Bronchial epithelial cell (primary cell): ENCODE measurements at regions not wholly inside any gene's neighbourhood (a gene's known extent, or its start where the extent isn't known, plus 50 kb on each side); places are given as distances from the start of the nearest gene placed in this dataset.

Experiments used
- DNase-seq: peaks from one replicate; pipeline ENCODE4 v3.0.0-alpha.2; 2010; ENCODE audit warnings: low read depth
- FAIRE-seq: peaks from 2 replicates; lab custom pipeline; 2011; peaks lifted over from hg19 to GRCh38; lab: Jason Lieb, UNC
- H3K27me3 ChIP-seq: 2 replicates; pipeline ENCODE4 v1.5.1; 2011; ENCODE audit warnings: low read length; ENCODE audit not compliant: control insufficient read depth, insufficient read depth
- H3K36me3 ChIP-seq: 2 replicates; pipeline ENCODE4 v1.5.1; 2011; ENCODE audit warnings: low read length; ENCODE audit not compliant: control insufficient read depth, insufficient read depth
- H3K4me3 ChIP-seq: 2 replicates; pipeline ENCODE4 v1.5.1; 2011; ENCODE audit warnings: mild to moderate bottlenecking, low read depth, low read length, control low read depth
- CTCF ChIP-seq: IDR thresholded peaks from 2 replicates; pipeline ENCODE4 v1.5.1; 2011; ENCODE audit warnings: mild to moderate bottlenecking, moderate library complexity, low read length, control low read depth, inconsistent platforms; ENCODE audit not compliant: insufficient read depth, severe bottlenecking

GRCh38 chr14:96735526-96735925 lies 61.7 kb upstream of the VRK1 start:
- DNase-seq: no peak
- TF ChIP-seq CTCF: no peak
- Histone ChIP-seq H3K4me3 (no peak overlapping the region), H3K36me3 (no peaks in the 10 kb centered on the region), H3K27me3 (peaks cover 4% of the 10 kb centered on the region)
- FAIRE-seq: no peak

- Histone ChIP-seq H3K27me3 (peaks cover 4% of the 10 kb centered on the region), H3K4me3 (no peak overlapping the region), H3K36me3 (no peaks in the 10 kb centered on the region)
- no peak for TF ChIP-seq CTCF
- no peak for DNase-seq
- no peak for FAIRE-seq
Measured at GRCh38 chr14:96736439-96736838, 60.7 kb upstream of the VRK1 start.

- H3K4me3 ChIP-seq: no peak overlapping the region
- H3K36me3 ChIP-seq: no peaks in the 10 kb centered on the region
- H3K27me3 ChIP-seq: peaks cover 9% of the 10 kb centered on the region
- no peak for TF ChIP-seq CTCF
- DNase-seq (no peak), FAIRE-seq (no peak)
Measured at GRCh38 chr14:96737881-96738280, 59.3 kb upstream of the VRK1 start.

GRCh38 chr14:96739200-96739910 lies 57.8 kb upstream of the VRK1 start:
- DNase-seq: no peak
- no peak overlapping the region for H3K4me3 ChIP-seq
- no peaks in the 10 kb centered on the region for H3K36me3 ChIP-seq
- TF ChIP-seq CTCF: no peak
- H3K27me3 ChIP-seq: peaks cover 9% of the 10 kb centered on the region
- no peak for FAIRE-seq

GRCh38 chr14:96741151-96741977 lies 55.8 kb upstream of the VRK1 start:
- H3K4me3 ChIP-seq: peak overlapping the region; percentile 31
- no peaks in the 10 kb centered on the region for H3K36me3 ChIP-seq
- TF ChIP-seq CTCF: peak; percentile 83
- peaks cover 5% of the 10 kb centered on the region for H3K27me3 ChIP-seq
- no peak for FAIRE-seq
- DNase-seq: peak; percentile 7
